IMR-90 (cell line): ENCODE measurements at regions not wholly inside any gene's neighbourhood (a gene's known extent, or its start where the extent isn't known, plus 50 kb on each side); places are given as distances from the start of the nearest gene placed in this dataset.

Experiments used
- ATAC-seq: fragments of 200-7000 bp; cut with Tn5 transposase; 2 replicates; pipeline ENCODE4 v1.9.1; 2020; ENCODE audit warnings: low read depth, mild to moderate bottlenecking, moderate library complexity
- BruUV-seq: library from RNA; stranded (reverse); fragments of 400-500 nt; replicated peaks from 2 replicates; lab custom pipeline; 2021; lab: Mats Ljungman, UMichigan
- CTCF ChIA-PET: fragments of 300-600 bp; formaldehyde crosslinking; extraction: SDS; loops from one replicate; lab custom pipeline; 2021; ENCODE audit warnings: antibody characterized with exemption; lab: Yijun Ruan, JAX
- POLR2A ChIA-PET: fragments of 300-600 bp; sonication (Branson Sonifier 250); formaldehyde crosslinking; loops from one replicate; lab custom pipeline; 2022; ENCODE audit warnings: antibody characterized with exemption; ENCODE audit not compliant: unreplicated experiment; lab: Charles Lee
- DNase-seq: peaks from one replicate; pipeline ENCODE4 v3.0.0; 2013
- H2AFZ ChIP-seq: replicated peaks from 2 replicates; pipeline ENCODE3; 2013; ENCODE audit warnings: low read length, mild to moderate bottlenecking; ENCODE audit not compliant: poor library complexity
- H2AK5ac ChIP-seq: 2 replicates; pipeline ENCODE4 v1.6.1; 2013; ENCODE audit warnings: low read depth, low read length, inconsistent platforms
- H2AK9ac ChIP-seq: replicated peaks from 2 replicates; pipeline ENCODE3; 2013; ENCODE audit warnings: mild to moderate bottlenecking, low read depth, low read length, moderate library complexity; ENCODE audit not compliant: poor library complexity
- H2BK120ac ChIP-seq: 2 replicates; pipeline ENCODE4 v1.6.1; 2013; ENCODE audit warnings: low read depth, low read length, inconsistent platforms
- H2BK15ac ChIP-seq: 3 replicates; pipeline ENCODE4 v1.6.1; 2013; ENCODE audit warnings: low read depth, low read length, inconsistent platforms
- H2BK20ac ChIP-seq: 2 replicates; pipeline ENCODE4 v1.6.1; 2013; ENCODE audit warnings: low read depth, mild to moderate bottlenecking, inconsistent platforms, low read length, moderate library complexity
- H2BK5ac ChIP-seq: 2 replicates; pipeline ENCODE4 v1.6.1; 2013; ENCODE audit warnings: mild to moderate bottlenecking, low read depth, low read length, inconsistent platforms; ENCODE audit not compliant: poor library complexity, severe bottlenecking
- H3K14ac ChIP-seq: replicated peaks from 2 replicates; pipeline ENCODE4 v1.6.1; 2013; ENCODE audit warnings: low read depth, low read length, inconsistent platforms
- H3K18ac ChIP-seq: 2 replicates; pipeline ENCODE4 v1.6.1; 2013; ENCODE audit warnings: low read depth, low read length, control low read depth
- H3K23ac ChIP-seq: 2 replicates; pipeline ENCODE4 v1.6.1; 2013; ENCODE audit warnings: low read depth, low read length, inconsistent platforms
- H3K27ac ChIP-seq: 2 replicates; pipeline ENCODE4 v1.5.1; 2013; ENCODE audit warnings: mild to moderate bottlenecking, control low read depth, low read length; ENCODE audit not compliant: insufficient read depth
- H3K27me3 ChIP-seq: 2 replicates; pipeline ENCODE4 v1.6.1; 2013; ENCODE audit warnings: low read length; ENCODE audit not compliant: control insufficient read depth, insufficient read depth
- H3K36me3 ChIP-seq: 2 replicates; pipeline ENCODE4 v1.6.1; 2013; ENCODE audit warnings: low read length, mixed read lengths; ENCODE audit not compliant: control insufficient read depth, insufficient read depth
- H3K4ac ChIP-seq: 2 replicates; pipeline ENCODE4 v1.6.1; 2013; ENCODE audit warnings: low read depth, low read length, inconsistent platforms
- H3K4me1 ChIP-seq: 2 replicates; pipeline ENCODE4 v1.6.1; 2013; ENCODE audit warnings: low read length, mixed read lengths; ENCODE audit not compliant: control insufficient read depth, insufficient read depth
- H3K4me2 ChIP-seq: 2 replicates; pipeline ENCODE4 v1.6.1; 2013; ENCODE audit warnings: low read depth, mild to moderate bottlenecking, control low read depth, low read length, moderate library complexity
- H3K4me3 ChIP-seq: 2 replicates; pipeline ENCODE4 v1.5.1; 2013; ENCODE audit warnings: low read depth, mild to moderate bottlenecking, control low read depth, low read length, moderate library complexity; ENCODE audit not compliant: insufficient read depth
- H3K56ac ChIP-seq: 2 replicates; pipeline ENCODE4 v1.6.1; 2013; ENCODE audit warnings: low read length, inconsistent platforms; ENCODE audit not compliant: insufficient read depth; ENCODE audit errors: extremely low read depth
- H3K79me1 ChIP-seq, 2 experiments: 2 replicates each; pipeline ENCODE4 v1.6.1; 2013; ENCODE audit warnings: low read length in 2 of 2, inconsistent platforms in 1 of 2, low read depth in 1 of 2
- H3K9ac ChIP-seq: 2 replicates; pipeline ENCODE4 v1.6.1; 2013; ENCODE audit warnings: low read depth, low read length, control low read depth
- H3K9me1 ChIP-seq: 2 replicates; pipeline ENCODE4 v1.6.1; 2013; ENCODE audit warnings: low read length, inconsistent platforms; ENCODE audit not compliant: insufficient read depth
- H3K9me3 ChIP-seq: 2 replicates; pipeline ENCODE4 v1.6.1; 2013; ENCODE audit warnings: low read length; ENCODE audit not compliant: control insufficient read depth, insufficient read depth
- H4K20me1 ChIP-seq: 2 replicates; pipeline ENCODE4 v1.6.1; 2013; ENCODE audit warnings: low read length, inconsistent platforms; ENCODE audit not compliant: insufficient read depth
- H4K5ac ChIP-seq: 2 replicates; pipeline ENCODE4 v1.6.1; 2013; ENCODE audit warnings: mild to moderate bottlenecking, low read depth, low read length, control low read depth
- H4K8ac ChIP-seq, 2 experiments: 2 replicates each; pipeline ENCODE4 v1.6.1; 2013; ENCODE audit warnings: low read depth in 2 of 2, low read length in 2 of 2, control low read depth in 1 of 2, inconsistent platforms in 1 of 2
- H4K91ac ChIP-seq: 2 replicates; pipeline ENCODE4 v1.6.1; 2013; ENCODE audit warnings: low read depth, low read length, inconsistent platforms; ENCODE audit not compliant: insufficient read depth
- BHLHE40 ChIP-seq: fragments of 150-350 bp; IDR thresholded peaks from 2 replicates; pipeline ENCODE4 v1.6.1; 2016; ENCODE audit warnings: mild to moderate bottlenecking, low read depth, low read length
- CHD1 ChIP-seq: IDR thresholded peaks from 2 replicates; pipeline ENCODE4 v1.6.1; 2012; ENCODE audit warnings: low read depth, low read length, improper control_type of control experiment
- ELK1 ChIP-seq: fragments of 150-350 bp; IDR thresholded peaks from 2 replicates; pipeline ENCODE4 v1.6.1; 2016; ENCODE audit warnings: low read depth, mild to moderate bottlenecking, low read length, moderate library complexity, borderline replicate concordance
- MAFK ChIP-seq: IDR thresholded peaks from 2 replicates; pipeline ENCODE4 v1.6.1; 2012; ENCODE audit warnings: low read depth, low read length, improper control_type of control experiment
- MAZ ChIP-seq: IDR thresholded peaks from 2 replicates; pipeline ENCODE4 v1.6.1; 2012; ENCODE audit warnings: low read depth, mild to moderate bottlenecking, low read length, improper control_type of control experiment, moderate library complexity, borderline replicate concordance
- NFE2L2 ChIP-seq: fragments of 150-350 bp; IDR thresholded peaks from 2 replicates; pipeline ENCODE4 v1.6.1; 2016; ENCODE audit warnings: low read depth, mild to moderate bottlenecking, low read length
- RAD21 ChIP-seq: IDR thresholded peaks from 2 replicates; pipeline ENCODE4 v1.6.1; 2012; ENCODE audit warnings: low read length, improper control_type of control experiment
- RCOR1 ChIP-seq: IDR thresholded peaks from 2 replicates; pipeline ENCODE4 v1.6.1; 2012; ENCODE audit warnings: mild to moderate bottlenecking, low read length, improper control_type of control experiment; ENCODE audit not compliant: insufficient replicate concordance
- SMC3 ChIP-seq: fragments of 150-350 bp; IDR thresholded peaks from 2 replicates; pipeline ENCODE4 v1.6.1; 2016; ENCODE audit warnings: low read depth, mild to moderate bottlenecking, antibody characterized with exemption, low read length, moderate library complexity
- WGBS, 2 experiments: methylation state at CpG; one replicate each; pipeline versions ENCODE4 v1.1.5 to v1.1.7; 2013; ENCODE audit warnings: missing lambda C conversion rate in 2 of 2; ENCODE audit not compliant: insufficient read length in 1 of 2; ENCODE audit errors: extremely low coverage in 2 of 2; 5-methylcytosine and 5-hydroxymethylcytosine counted together
- dilution Hi-C: fragments of 300-500 bp; cut with HindIII; formaldehyde crosslinking; loops from one replicate; pipeline ENCODE4 v1.14.3; 2018; ENCODE audit warnings: low sequenced_read_pairs; ENCODE audit not compliant: unreplicated experiment
- in situ Hi-C: fragments of 300-500 bp; cut with MboI; formaldehyde crosslinking; loops from 3 replicates; pipeline ENCODE4 v1.14.3; 2019; ENCODE audit warnings: low sequenced_read_pairs, inconsistent platforms, mixed read lengths
- intact Hi-C: fragments of 100-400 bp; cut with micrococcal nuclease; formaldehyde crosslinking; loops from 2 replicates; pipeline ENCODE4 v1.10.0; 2022
- TF ChIP-seq, protein P1 (sequence below): fragments of 150-350 bp; IDR thresholded peaks from 2 replicates; pipeline ENCODE4 v1.6.1; 2017; ENCODE audit warnings: mild to moderate bottlenecking, antibody characterized with exemption, low read length, low read depth
- TF ChIP-seq, protein P2 (sequence below): conservative IDR thresholded peaks from 2 replicates; pipeline ENCODE4 v1.5.1; 2012; ENCODE audit warnings: mild to moderate bottlenecking, low read depth, low read length, improper control_type of control experiment

- Histone ChIP-seq H3K56ac (no peak overlapping the region), H3K9ac (no peak overlapping the region), H3K9me3 (peaks cover 11% of the 10 kb centered on the region), H4K8ac (no peak overlapping the region), H2BK20ac (no peak overlapping the region), H3K4me2 (no peak overlapping the region), H3K4me1 (no peaks in the 10 kb centered on the region), H3K79me1 (no peaks in the 10 kb centered on the region), H2BK120ac (no peak overlapping the region), H3K4me3 (no peak overlapping the region), H4K91ac (no peak overlapping the region), H3K23ac (no peak overlapping the region), H3K36me3 (no peaks in the 10 kb centered on the region), H2AFZ (no peak overlapping the region), H2BK5ac (no peak overlapping the region), H4K5ac (no peak overlapping the region), H4K20me1 (no peaks in the 10 kb centered on the region), H3K27ac (no peak overlapping the region), H2AK5ac (no peak overlapping the region), H3K9me1 (no peaks in the 10 kb centered on the region), H2BK15ac (no peak overlapping the region), H3K4ac (no peak overlapping the region), H2AK9ac (no peak overlapping the region), H3K27me3 (peaks cover 17% of the 10 kb centered on the region), H3K18ac (no peak overlapping the region), H3K14ac (no peak overlapping the region)
- ATAC-seq (no peak), DNase-seq (no peak)
- ChIA-PET CTCF (no interaction called here), POLR2A (no interaction called here)
- dilution Hi-C loops (no loop called here), intact Hi-C loops (no loop called here), in situ Hi-C loops (no loop called here)
- WGBS, 2 experiments = no CpG with 5 or more reads among the region's 7 CpGs
- BruUV-seq = no TSS peak
- TF ChIP-seq NFE2L2 (no peak), BHLHE40 (no peak), ELK1 (no peak), MAFK (no peak), MAZ (no peak), RAD21 (no peak), CHD1 (no peak), RCOR1 (no peak), SMC3 (no peak)
- TF ChIP-seq, protein P1, sequence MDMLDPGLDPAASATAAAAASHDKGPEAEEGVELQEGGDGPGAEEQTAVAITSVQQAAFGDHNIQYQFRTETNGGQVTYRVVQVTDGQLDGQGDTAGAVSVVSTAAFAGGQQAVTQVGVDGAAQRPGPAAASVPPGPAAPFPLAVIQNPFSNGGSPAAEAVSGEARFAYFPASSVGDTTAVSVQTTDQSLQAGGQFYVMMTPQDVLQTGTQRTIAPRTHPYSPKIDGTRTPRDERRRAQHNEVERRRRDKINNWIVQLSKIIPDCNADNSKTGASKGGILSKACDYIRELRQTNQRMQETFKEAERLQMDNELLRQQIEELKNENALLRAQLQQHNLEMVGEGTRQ = no peak
- TF ChIP-seq, protein P2, sequence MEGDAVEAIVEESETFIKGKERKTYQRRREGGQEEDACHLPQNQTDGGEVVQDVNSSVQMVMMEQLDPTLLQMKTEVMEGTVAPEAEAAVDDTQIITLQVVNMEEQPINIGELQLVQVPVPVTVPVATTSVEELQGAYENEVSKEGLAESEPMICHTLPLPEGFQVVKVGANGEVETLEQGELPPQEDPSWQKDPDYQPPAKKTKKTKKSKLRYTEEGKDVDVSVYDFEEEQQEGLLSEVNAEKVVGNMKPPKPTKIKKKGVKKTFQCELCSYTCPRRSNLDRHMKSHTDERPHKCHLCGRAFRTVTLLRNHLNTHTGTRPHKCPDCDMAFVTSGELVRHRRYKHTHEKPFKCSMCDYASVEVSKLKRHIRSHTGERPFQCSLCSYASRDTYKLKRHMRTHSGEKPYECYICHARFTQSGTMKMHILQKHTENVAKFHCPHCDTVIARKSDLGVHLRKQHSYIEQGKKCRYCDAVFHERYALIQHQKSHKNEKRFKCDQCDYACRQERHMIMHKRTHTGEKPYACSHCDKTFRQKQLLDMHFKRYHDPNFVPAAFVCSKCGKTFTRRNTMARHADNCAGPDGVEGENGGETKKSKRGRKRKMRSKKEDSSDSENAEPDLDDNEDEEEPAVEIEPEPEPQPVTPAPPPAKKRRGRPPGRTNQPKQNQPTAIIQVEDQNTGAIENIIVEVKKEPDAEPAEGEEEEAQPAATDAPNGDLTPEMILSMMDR = no peak
These were observed 98.7 kb upstream of the RFLNA start for GRCh38 chr12:124196236-124196635.
